ENCODE measurements at regions not wholly inside any gene's neighbourhood (a gene's known extent, or its start where the extent isn't known, plus 50 kb on each side); places are given as distances from the start of the nearest gene placed in this dataset.

- H3K36me3 ChIP-seq, result no peaks in the 10 kb centered on the region
- intact Hi-C loops (cut with DNase I), result no loop called here
- no peaks in the 10 kb centered on the region for H3K27me3 ChIP-seq
- DNase-seq (no peak), ATAC-seq (no peak)
- no peak overlapping the region for H3K27ac ChIP-seq
- no peaks in the 10 kb centered on the region for H3K4me1 ChIP-seq
- no peak overlapping the region for H3K4me3 ChIP-seq
- no peak for TF ChIP-seq CTCF (IDR thresholded peaks at IDR 0.05)
- no peak for TF ChIP-seq POLR2A (IDR thresholded peaks at IDR 0.05)
- 73 to 82% (median 80%) methylated on average over 5 of the region's 5 CpGs for WGBS, 4 donors
- no peaks in the 10 kb centered on the region for H3K9me3 ChIP-seq
Observed at GRCh38 chr6:20317430-20317829, 84.2 kb upstream of the E2F3 start.

- Histone ChIP-seq H3K9me3 (no peaks in the 10 kb centered on the region), H3K4me3 (no peak overlapping the region), H3K27me3 (no peaks in the 10 kb centered on the region), H3K36me3 (no peaks in the 10 kb centered on the region), H3K4me1 (no peaks in the 10 kb centered on the region), H3K27ac (no peak overlapping the region)
- WGBS, 4 donors, result 94 to 97% (median 96%) methylated on average over 24 to 37 of the region's 37 CpGs
- intact Hi-C loops (cut with DNase I), result no loop called here
- no peak for ATAC-seq
- TF ChIP-seq CTCF (IDR thresholded peaks at IDR 0.05) (no peak), POLR2A (IDR thresholded peaks at IDR 0.05) (no peak)
- DNase-seq, result no peak
Observed at GRCh38 chr6:20318851-20319387, 82.8 kb upstream of the E2F3 start.

GRCh38 chr6:20319520-20320357, 81.9 kb upstream of the E2F3 start:
- Histone ChIP-seq H3K27me3 (no peaks in the 10 kb centered on the region), H3K4me3 (peak overlapping the region in 4 of 12 donors; percentile 16 to 35 (median 19)), H3K27ac (peak overlapping the region in 1 of 12 donors; percentile 81), H3K36me3 (no peaks in the 10 kb centered on the region), H3K4me1 (no peaks in the 10 kb centered on the region), H3K9me3 (no peaks in the 10 kb centered on the region)
- ATAC-seq (peak in 3 of 4 donors; percentile 60 to 76 (median 76)), DNase-seq (peak in 4 of 5 donors; percentile 22 to 75 (median 38))
- TF ChIP-seq POLR2A (IDR thresholded peaks at IDR 0.05), result no peak
- TF ChIP-seq CTCF (IDR thresholded peaks at IDR 0.05), result no peak
- 85 to 89% (median 88%) methylated on average over 15 to 23 of the region's 23 CpGs for WGBS, 4 donors
- intact Hi-C loops (cut with DNase I), result no loop called here

- Histone ChIP-seq H3K4me3 (no peak overlapping the region), H3K27ac (no peak overlapping the region), H3K36me3 (no peaks in the 10 kb centered on the region), H3K4me1 (no peaks in the 10 kb centered on the region), H3K27me3 (no peaks in the 10 kb centered on the region), H3K9me3 (no peaks in the 10 kb centered on the region)
- DNase-seq (no peak), ATAC-seq (no peak)
- TF ChIP-seq CTCF (IDR thresholded peaks at IDR 0.05) (no peak), POLR2A (IDR thresholded peaks at IDR 0.05) (no peak)
- intact Hi-C loops (cut with DNase I), result no loop called here
- 82 to 93% (median 84%) methylated on average over 6 of the region's 6 CpGs for WGBS, 4 donors
Observed at GRCh38 chr6:20325641-20326421, 75.8 kb upstream of the E2F3 start.

All from heart left ventricle (tissue), 16 donors.